Mesothelial cell of epicardium (in vitro differentiated cells): ENCODE measurements at regions not wholly inside any gene's neighbourhood (a gene's known extent, or its start where the extent isn't known, plus 50 kb on each side); places are given as distances from the start of the nearest gene placed in this dataset.

Source experiments
- DNase-seq, 2 experiments: peaks; one replicate each; pipeline ENCODE4 v3.0.0; 2021; ENCODE audit warnings: low spot score in 2 of 2; ENCODE audit not compliant: unreplicated experiment in 2 of 2
- H3K27ac Mint-ChIP-seq: 2 replicates; pipeline ENCODE4 v1.8.0; 2021; ENCODE audit warnings: mixed read lengths
- H3K27me3 Mint-ChIP-seq: 2 replicates; pipeline ENCODE4 v1.8.0; 2021; ENCODE audit warnings: low read depth, mixed read lengths
- H3K36me3 Mint-ChIP-seq: 2 replicates; pipeline ENCODE4 v1.8.0; 2021; ENCODE audit warnings: mixed read lengths
- H3K4me1 Mint-ChIP-seq: 2 replicates; pipeline ENCODE4 v1.8.0; 2021; ENCODE audit warnings: mixed read lengths
- H3K4me3 Mint-ChIP-seq: 2 replicates; pipeline ENCODE4 v1.8.0; 2021; ENCODE audit warnings: mild to moderate bottlenecking, moderate library complexity, mixed read lengths
- H3K9me3 Mint-ChIP-seq: 2 replicates; pipeline ENCODE4 v1.8.0; 2021; ENCODE audit warnings: mixed read lengths
- TF ChIP-seq, protein P1 (sequence below): fragments of 200-600 bp; sonication (generic); IDR thresholded peaks from one replicate; pipeline ENCODE4 v1.5.0; 2021; ENCODE audit warnings: antibody characterized with exemption; ENCODE audit not compliant: unreplicated experiment

DNA sequence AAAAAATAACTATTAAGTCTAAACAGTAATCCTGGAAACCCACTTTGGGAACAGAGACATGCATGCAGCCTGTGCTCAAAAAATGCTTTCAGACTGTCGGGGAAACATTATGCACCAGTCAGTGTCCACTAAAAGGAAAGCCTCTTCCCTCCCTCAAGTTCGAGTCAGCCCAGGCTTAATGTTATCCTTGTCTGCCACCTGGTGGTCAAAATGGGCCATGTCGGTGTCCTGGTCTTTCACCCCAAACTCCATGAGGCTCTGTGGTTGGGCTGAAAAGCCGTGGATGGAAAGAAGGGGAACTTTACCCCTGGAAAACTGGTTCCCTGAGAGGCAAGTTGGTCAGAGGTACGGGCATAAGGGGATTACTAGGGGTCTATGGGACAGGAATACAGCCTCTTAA lies 88.4 kb upstream of the ZNF492 start:
- peaks cover 68% of the 10 kb centered on the region for H3K9me3 Mint-ChIP-seq
- TF ChIP-seq, protein P1, sequence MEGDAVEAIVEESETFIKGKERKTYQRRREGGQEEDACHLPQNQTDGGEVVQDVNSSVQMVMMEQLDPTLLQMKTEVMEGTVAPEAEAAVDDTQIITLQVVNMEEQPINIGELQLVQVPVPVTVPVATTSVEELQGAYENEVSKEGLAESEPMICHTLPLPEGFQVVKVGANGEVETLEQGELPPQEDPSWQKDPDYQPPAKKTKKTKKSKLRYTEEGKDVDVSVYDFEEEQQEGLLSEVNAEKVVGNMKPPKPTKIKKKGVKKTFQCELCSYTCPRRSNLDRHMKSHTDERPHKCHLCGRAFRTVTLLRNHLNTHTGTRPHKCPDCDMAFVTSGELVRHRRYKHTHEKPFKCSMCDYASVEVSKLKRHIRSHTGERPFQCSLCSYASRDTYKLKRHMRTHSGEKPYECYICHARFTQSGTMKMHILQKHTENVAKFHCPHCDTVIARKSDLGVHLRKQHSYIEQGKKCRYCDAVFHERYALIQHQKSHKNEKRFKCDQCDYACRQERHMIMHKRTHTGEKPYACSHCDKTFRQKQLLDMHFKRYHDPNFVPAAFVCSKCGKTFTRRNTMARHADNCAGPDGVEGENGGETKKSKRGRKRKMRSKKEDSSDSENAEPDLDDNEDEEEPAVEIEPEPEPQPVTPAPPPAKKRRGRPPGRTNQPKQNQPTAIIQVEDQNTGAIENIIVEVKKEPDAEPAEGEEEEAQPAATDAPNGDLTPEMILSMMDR, result peak; percentile 62
- peaks cover 3% of the 10 kb centered on the region for H3K36me3 Mint-ChIP-seq

DNA sequence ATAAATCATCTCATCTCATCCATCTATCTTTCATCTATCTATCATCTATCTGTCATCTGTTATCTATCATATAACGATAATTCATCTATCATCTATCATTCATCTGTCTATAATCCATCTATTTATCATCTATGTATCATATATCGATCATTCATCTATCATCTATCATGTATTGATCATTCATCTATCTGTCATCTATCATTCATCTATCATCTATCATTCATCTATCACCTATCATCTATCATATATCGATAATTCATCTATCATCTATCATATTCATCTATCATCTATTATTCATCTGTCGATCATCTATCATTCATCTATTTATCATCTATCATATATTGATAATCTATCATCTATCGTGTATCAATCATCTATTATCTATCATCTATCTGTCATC lies 100.4 kb upstream of the ZNF492 start:
- Mint-ChIP-seq H3K36me3 (peaks cover 6% of the 10 kb centered on the region), H3K27ac (no peak overlapping the region), H3K9me3 (peaks cover 60% of the 10 kb centered on the region), H3K4me1 (no peaks in the 10 kb centered on the region), H3K27me3 (no peaks in the 10 kb centered on the region), H3K4me3 (no peak overlapping the region)
- TF ChIP-seq, protein P1, result no peak
- DNase-seq, result no peak

More for the DNA sequence above, 88.4 kb upstream of the ZNF492 start:
- H3K27ac Mint-ChIP-seq, result no peak overlapping the region
- H3K27me3 Mint-ChIP-seq, result no peaks in the 10 kb centered on the region
- H3K4me3 Mint-ChIP-seq, result no peak overlapping the region
- no peak for DNase-seq
- no peaks in the 10 kb centered on the region for H3K4me1 Mint-ChIP-seq

DNA sequence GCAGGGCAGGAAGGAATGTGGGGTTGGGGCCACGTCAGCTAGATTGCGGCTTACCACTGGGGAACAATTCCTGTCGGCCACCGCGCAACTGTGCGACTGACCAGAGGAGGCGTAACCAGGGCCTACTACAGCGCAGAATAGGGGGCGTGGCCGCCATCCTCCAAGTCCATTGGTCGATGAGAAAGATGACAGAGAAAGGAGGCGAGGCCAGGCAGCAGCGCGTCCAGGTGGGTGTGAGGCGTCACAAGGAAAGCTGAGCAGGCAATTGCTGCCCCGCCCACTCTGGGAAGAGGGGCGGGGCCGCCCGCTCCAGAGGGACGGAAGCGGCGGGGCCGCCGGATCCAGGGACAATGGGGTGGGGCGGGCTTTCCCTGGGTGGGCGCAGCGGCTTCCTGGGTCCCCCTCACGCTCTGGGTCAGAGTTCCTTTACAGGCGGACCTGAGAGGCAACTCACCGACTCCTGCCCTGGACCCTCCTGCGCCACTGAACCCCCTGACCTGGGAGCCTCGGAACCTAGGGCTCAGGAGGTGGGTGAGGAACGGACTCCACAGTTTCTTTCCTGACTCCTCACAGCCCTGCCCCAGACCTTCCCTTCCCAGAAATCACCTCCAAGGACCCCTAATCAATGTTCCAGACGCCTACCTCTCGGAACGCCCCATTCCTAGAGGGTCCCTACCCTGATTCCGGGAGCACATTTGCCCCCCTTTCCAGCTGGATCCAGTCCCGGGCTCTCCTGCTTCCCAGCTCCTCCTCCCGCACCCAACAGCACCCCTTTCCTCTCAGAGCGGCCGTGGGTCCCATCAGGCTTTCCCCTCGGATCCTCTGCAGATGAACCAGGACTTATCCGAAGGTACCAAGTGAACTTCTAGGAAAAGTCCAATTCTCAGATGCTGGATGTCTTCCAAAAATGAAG lies 101.5 kb upstream of the ZNF492 start:
- H3K4me1 Mint-ChIP-seq, result no peaks in the 10 kb centered on the region
- no peak overlapping the region for H3K27ac Mint-ChIP-seq
- H3K36me3 Mint-ChIP-seq, result peaks cover 6% of the 10 kb centered on the region
- TF ChIP-seq, protein P1, result no peak
- H3K4me3 Mint-ChIP-seq, result no peak overlapping the region
- DNase-seq, result no peak
- no peaks in the 10 kb centered on the region for H3K27me3 Mint-ChIP-seq
- H3K9me3 Mint-ChIP-seq, result peaks cover 65% of the 10 kb centered on the region

DNA sequence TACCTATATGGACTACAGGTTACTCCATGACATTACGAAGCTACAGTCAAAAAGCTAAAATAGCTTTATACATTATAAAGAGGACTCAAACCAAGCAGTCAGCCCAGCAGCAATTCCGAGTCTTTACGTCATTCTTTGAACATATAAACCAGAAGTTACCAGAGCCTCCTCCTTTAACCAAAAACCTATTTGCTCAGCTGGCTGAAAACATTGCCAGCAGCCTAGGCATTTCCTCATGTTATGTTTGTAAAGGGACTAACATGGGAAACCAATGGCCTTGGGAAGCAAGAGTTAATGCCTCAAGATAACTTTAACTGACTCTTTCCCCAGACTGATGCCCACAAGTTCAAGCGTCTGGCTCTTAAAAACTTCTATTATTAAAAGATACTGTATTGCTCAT lies 104.1 kb upstream of the ZNF492 start:
- no peaks in the 10 kb centered on the region for H3K27me3 Mint-ChIP-seq
- DNase-seq, result no peak
- peaks cover 6% of the 10 kb centered on the region for H3K36me3 Mint-ChIP-seq
- H3K27ac Mint-ChIP-seq, result no peak overlapping the region
- peaks cover 68% of the 10 kb centered on the region for H3K9me3 Mint-ChIP-seq
- TF ChIP-seq, protein P1, result no peak
- no peak overlapping the region for H3K4me3 Mint-ChIP-seq
- H3K4me1 Mint-ChIP-seq, result no peaks in the 10 kb centered on the region

DNA sequence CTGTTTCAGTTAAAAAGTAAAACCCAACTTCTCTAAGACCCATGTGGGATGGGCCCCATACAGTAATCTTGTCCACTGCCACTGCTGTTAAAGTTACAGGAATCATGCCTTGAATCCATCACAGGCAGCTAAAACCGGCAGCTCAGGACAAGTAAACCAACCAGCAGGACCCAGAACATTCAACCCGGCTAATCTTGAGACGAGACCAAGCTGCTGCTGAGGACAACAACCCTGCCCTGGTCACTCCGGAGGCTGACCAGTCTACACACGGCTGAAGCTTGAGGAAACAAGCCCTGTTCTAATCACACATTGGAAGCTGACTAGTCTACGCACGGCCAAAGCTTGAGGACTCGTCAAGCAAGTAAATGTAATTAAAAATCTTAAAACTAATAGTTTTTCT lies 105.2 kb upstream of the ZNF492 start:
- Mint-ChIP-seq H3K4me1 (no peaks in the 10 kb centered on the region), H3K36me3 (peaks cover 6% of the 10 kb centered on the region), H3K27me3 (no peaks in the 10 kb centered on the region), H3K9me3 (peaks cover 68% of the 10 kb centered on the region), H3K4me3 (no peak overlapping the region), H3K27ac (no peak overlapping the region)
- no peak for DNase-seq
- TF ChIP-seq, protein P1, result no peak
